ENCODE measurements at regions not wholly inside any gene's neighbourhood (a gene's known extent, or its start where the extent isn't known, plus 50 kb on each side); places are given as distances from the start of the nearest gene placed in this dataset.

- Histone ChIP-seq H3K4me3 (ENCODE audit: low read length) (no peak overlapping the region), H3K79me2 (replicated peaks; ENCODE audit: insufficient read depth, low read length) (no peaks in the 10 kb centered on the region), H3K9me3 (ENCODE audit: low read length) (no peaks in the 10 kb centered on the region), H2AFZ (ENCODE audit: low read depth, low read length) (no peak overlapping the region), H3F3A (ENCODE audit: insufficient read depth, low read length, poor library complexity, severe bottlenecking) (no peaks in the 10 kb centered on the region), H3K27me3 (ENCODE audit: insufficient read depth, low read depth, low read length) (no peaks in the 10 kb centered on the region), H3K27ac (ENCODE audit: low read length) (no peak overlapping the region), H3K9me2 (ENCODE audit: insufficient read depth, low read length) (no peaks in the 10 kb centered on the region), H4K20me1 (ENCODE audit: insufficient read depth) (no peaks in the 10 kb centered on the region), H3K36me3 (ENCODE audit: insufficient read depth, low read length) (no peaks in the 10 kb centered on the region), H3K4me2 (ENCODE audit: low read length) (no peak overlapping the region), H3K9ac (ENCODE audit: low read length) (no peak overlapping the region)
- TF ChIP-seq RAD21 (conservative IDR thresholded peaks at IDR 0.05): no peak
- TF ChIP-seq CTCF (IDR thresholded peaks at IDR 0.05; ENCODE audit: poor library complexity, severe bottlenecking): no peak
- TF ChIP-seq EP300 (conservative IDR thresholded peaks at IDR 0.05; ENCODE audit: poor library complexity, severe bottlenecking): no peak
- no peak for TF ChIP-seq POLR2AphosphoS5 (IDR thresholded peaks at IDR 0.05)
- no peak for TF ChIP-seq SMC3 (conservative IDR thresholded peaks at IDR 0.05; ENCODE audit: poor library complexity)
- no peak for TF ChIP-seq EZH2 (IDR thresholded peaks at IDR 0.05; ENCODE audit: borderline replicate concordance, insufficient read depth, low read length, poor library complexity, severe bottlenecking)
- TF ChIP-seq REST (IDR thresholded peaks at IDR 0.05; ENCODE audit: borderline replicate concordance): no peak
- TF ChIP-seq TAF1 (IDR thresholded peaks at IDR 0.05; ENCODE audit: low read depth): no peak
- no peak for TF ChIP-seq MXI1 (conservative IDR thresholded peaks at IDR 0.05; ENCODE audit: poor library complexity, severe bottlenecking)
These were observed 414.2 kb downstream of the KLF5 start for GRCh38 chr13:73473016-73473415.

GRCh38 chr13:73467125-73467524 lies 408.3 kb downstream of the KLF5 start:
- no peaks in the 10 kb centered on the region for H3K79me2 ChIP-seq (replicated peaks; ENCODE audit: insufficient read depth, low read length)
- no peak overlapping the region for H3K4me3 ChIP-seq (ENCODE audit: low read length)
- no peaks in the 10 kb centered on the region for H3K36me3 ChIP-seq (ENCODE audit: insufficient read depth, low read length)
- H3F3A ChIP-seq (ENCODE audit: insufficient read depth, low read length, poor library complexity, severe bottlenecking): no peaks in the 10 kb centered on the region
- H2AFZ ChIP-seq (ENCODE audit: low read depth, low read length): no peak overlapping the region
- no peak overlapping the region for H3K27ac ChIP-seq (ENCODE audit: low read length)
- TF ChIP-seq TAF1 (IDR thresholded peaks at IDR 0.05; ENCODE audit: low read depth) (no peak), EZH2 (IDR thresholded peaks at IDR 0.05; ENCODE audit: borderline replicate concordance, insufficient read depth, low read length, poor library complexity, severe bottlenecking) (no peak), SMC3 (conservative IDR thresholded peaks at IDR 0.05; ENCODE audit: poor library complexity) (no peak), RAD21 (conservative IDR thresholded peaks at IDR 0.05) (no peak), MXI1 (conservative IDR thresholded peaks at IDR 0.05; ENCODE audit: poor library complexity, severe bottlenecking) (no peak)
- H3K9me3 ChIP-seq (ENCODE audit: low read length): no peaks in the 10 kb centered on the region
- H3K27me3 ChIP-seq (ENCODE audit: insufficient read depth, low read depth, low read length): no peaks in the 10 kb centered on the region
- no peaks in the 10 kb centered on the region for H3K9me2 ChIP-seq (ENCODE audit: insufficient read depth, low read length)
- no peak overlapping the region for H3K4me2 ChIP-seq (ENCODE audit: low read length)
- no peaks in the 10 kb centered on the region for H4K20me1 ChIP-seq (ENCODE audit: insufficient read depth)
- no peak overlapping the region for H3K9ac ChIP-seq (ENCODE audit: low read length)

Data from neural cell (in vitro differentiated cells).